ENCODE measurements at regions not wholly inside any gene's neighbourhood (a gene's known extent, or its start where the extent isn't known, plus 50 kb on each side); places are given as distances from the start of the nearest gene placed in this dataset.

DNA sequence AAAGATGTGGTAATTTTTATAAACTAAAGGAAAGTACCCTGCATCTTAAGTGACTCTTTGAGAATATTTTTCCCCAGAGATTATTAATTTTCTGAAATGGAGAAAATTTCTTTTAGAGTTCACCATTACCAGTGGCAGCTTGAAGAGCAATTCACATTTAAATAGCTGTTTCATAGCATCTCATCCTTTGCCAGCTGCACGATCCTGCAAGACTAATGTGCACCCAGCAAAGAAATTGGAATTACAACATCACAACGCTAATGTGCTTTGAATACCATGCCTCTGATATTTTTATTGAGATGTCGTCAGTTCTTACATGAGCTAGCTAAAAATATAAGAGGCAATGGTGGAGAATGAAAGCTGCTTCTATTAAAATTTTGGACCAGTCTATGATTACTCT lies 423.5 kb downstream of the TAF11L14 start (continued):
- TF ChIP-seq, protein P1, sequence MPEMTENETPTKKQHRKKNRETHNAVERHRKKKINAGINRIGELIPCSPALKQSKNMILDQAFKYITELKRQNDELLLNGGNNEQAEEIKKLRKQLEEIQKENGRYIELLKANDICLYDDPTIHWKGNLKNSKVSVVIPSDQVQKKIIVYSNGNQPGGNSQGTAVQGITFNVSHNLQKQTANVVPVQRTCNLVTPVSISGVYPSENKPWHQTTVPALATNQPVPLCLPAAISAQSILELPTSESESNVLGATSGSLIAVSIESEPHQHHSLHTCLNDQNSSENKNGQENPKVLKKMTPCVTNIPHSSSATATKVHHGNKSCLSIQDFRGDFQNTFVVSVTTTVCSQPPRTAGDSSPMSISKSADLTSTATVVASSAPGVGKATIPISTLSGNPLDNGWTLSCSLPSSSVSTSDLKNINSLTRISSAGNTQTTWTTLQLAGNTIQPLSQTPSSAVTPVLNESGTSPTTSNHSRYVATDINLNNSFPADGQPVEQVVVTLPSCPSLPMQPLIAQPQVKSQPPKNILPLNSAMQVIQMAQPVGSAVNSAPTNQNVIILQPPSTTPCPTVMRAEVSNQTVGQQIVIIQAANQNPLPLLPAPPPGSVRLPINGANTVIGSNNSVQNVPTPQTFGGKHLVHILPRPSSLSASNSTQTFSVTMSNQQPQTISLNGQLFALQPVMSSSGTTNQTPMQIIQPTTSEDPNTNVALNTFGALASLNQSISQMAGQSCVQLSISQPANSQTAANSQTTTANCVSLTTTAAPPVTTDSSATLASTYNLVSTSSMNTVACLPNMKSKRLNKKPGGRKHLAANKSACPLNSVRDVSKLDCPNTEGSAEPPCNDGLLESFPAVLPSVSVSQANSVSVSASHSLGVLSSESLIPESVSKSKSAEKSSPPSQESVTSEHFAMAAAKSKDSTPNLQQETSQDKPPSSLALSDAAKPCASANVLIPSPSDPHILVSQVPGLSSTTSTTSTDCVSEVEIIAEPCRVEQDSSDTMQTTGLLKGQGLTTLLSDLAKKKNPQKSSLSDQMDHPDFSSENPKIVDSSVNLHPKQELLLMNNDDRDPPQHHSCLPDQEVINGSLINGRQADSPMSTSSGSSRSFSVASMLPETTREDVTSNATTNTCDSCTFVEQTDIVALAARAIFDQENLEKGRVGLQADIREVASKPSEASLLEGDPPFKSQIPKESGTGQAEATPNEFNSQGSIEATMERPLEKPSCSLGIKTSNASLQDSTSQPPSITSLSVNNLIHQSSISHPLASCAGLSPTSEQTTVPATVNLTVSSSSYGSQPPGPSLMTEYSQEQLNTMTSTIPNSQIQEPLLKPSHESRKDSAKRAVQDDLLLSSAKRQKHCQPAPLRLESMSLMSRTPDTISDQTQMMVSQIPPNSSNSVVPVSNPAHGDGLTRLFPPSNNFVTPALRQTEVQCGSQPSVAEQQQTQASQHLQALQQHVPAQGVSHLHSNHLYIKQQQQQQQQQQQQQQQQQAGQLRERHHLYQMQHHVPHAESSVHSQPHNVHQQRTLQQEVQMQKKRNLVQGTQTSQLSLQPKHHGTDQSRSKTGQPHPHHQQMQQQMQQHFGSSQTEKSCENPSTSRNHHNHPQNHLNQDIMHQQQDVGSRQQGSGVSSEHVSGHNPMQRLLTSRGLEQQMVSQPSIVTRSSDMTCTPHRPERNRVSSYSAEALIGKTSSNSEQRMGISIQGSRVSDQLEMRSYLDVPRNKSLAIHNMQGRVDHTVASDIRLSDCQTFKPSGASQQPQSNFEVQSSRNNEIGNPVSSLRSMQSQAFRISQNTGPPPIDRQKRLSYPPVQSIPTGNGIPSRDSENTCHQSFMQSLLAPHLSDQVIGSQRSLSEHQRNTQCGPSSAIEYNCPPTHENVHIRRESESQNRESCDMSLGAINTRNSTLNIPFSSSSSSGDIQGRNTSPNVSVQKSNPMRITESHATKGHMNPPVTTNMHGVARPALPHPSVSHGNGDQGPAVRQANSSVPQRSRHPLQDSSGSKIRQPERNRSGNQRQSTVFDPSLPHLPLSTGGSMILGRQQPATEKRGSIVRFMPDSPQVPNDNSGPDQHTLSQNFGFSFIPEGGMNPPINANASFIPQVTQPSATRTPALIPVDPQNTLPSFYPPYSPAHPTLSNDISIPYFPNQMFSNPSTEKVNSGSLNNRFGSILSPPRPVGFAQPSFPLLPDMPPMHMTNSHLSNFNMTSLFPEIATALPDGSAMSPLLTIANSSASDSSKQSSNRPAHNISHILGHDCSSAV (CRISPR knock-in tag; IDR thresholded peaks at IDR 0.05; ENCODE audit: borderline replicate concordance) = no peak
- TF ChIP-seq, protein P2, sequence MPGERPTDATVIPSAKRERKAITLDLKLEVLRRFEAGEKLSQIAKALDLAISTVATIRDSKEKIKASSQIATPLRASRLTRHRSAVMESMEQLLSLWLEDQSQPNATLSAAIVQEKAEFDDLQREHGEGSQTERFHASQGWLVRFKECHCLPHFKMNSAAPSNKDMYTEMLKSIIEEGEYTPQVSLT (CRISPR knock-in tag; IDR thresholded peaks at IDR 0.05; ENCODE audit: borderline replicate concordance, low read depth) = no peak
- TF ChIP-seq, protein P3, sequence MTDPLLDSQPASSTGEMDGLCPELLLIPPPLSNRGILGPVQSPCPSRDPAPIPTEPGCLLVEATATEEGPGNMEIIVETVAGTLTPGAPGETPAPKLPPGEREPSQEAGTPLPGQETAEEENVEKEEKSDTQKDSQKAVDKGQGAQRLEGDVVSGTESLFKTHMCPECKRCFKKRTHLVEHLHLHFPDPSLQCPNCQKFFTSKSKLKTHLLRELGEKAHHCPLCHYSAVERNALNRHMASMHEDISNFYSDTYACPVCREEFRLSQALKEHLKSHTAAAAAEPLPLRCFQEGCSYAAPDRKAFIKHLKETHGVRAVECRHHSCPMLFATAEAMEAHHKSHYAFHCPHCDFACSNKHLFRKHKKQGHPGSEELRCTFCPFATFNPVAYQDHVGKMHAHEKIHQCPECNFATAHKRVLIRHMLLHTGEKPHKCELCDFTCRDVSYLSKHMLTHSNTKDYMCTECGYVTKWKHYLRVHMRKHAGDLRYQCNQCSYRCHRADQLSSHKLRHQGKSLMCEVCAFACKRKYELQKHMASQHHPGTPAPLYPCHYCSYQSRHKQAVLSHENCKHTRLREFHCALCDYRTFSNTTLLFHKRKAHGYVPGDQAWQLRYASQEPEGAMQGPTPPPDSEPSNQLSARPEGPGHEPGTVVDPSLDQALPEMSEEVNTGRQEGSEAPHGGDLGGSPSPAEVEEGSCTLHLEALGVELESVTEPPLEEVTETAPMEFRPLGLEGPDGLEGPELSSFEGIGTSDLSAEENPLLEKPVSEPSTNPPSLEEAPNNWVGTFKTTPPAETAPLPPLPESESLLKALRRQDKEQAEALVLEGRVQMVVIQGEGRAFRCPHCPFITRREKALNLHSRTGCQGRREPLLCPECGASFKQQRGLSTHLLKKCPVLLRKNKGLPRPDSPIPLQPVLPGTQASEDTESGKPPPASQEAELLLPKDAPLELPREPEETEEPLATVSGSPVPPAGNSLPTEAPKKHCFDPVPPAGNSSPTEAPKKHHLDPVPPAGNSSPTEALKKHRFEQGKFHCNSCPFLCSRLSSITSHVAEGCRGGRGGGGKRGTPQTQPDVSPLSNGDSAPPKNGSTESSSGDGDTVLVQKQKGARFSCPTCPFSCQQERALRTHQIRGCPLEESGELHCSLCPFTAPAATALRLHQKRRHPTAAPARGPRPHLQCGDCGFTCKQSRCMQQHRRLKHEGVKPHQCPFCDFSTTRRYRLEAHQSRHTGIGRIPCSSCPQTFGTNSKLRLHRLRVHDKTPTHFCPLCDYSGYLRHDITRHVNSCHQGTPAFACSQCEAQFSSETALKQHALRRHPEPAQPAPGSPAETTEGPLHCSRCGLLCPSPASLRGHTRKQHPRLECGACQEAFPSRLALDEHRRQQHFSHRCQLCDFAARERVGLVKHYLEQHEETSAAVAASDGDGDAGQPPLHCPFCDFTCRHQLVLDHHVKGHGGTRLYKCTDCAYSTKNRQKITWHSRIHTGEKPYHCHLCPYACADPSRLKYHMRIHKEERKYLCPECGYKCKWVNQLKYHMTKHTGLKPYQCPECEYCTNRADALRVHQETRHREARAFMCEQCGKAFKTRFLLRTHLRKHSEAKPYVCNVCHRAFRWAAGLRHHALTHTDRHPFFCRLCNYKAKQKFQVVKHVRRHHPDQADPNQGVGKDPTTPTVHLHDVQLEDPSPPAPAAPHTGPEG (CRISPR knock-in tag; IDR thresholded peaks at IDR 0.05) = no peak
- no peak for TF ChIP-seq HMG20B (CRISPR knock-in tag; conservative IDR thresholded peaks at IDR 0.05)
- no peak for TF ChIP-seq ZNF557 (CRISPR knock-in tag; IDR thresholded peaks at IDR 0.05)
- no peak for TF ChIP-seq BCL6 (CRISPR knock-in tag; IDR thresholded peaks at IDR 0.05)
- TF ChIP-seq, protein P4, sequence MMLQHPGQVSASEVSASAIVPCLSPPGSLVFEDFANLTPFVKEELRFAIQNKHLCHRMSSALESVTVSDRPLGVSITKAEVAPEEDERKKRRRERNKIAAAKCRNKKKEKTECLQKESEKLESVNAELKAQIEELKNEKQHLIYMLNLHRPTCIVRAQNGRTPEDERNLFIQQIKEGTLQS (CRISPR knock-in tag; IDR thresholded peaks at IDR 0.05) = no peak
- TF ChIP-seq MIER3 (CRISPR knock-in tag; IDR thresholded peaks at IDR 0.05; ENCODE audit: borderline replicate concordance) = no peak
- TF ChIP-seq EHMT2 (IDR thresholded peaks at IDR 0.05; ENCODE audit: borderline replicate concordance, low read depth, low read length) = no peak
- TF ChIP-seq ZNF781 (CRISPR knock-in tag; IDR thresholded peaks at IDR 0.05; ENCODE audit: borderline replicate concordance, not compliant biosample characterization) = no peak
- no peak for TF ChIP-seq ZBTB1 (CRISPR knock-in tag; IDR thresholded peaks at IDR 0.05; ENCODE audit: borderline replicate concordance)
- no peak for TF ChIP-seq HOXD1 (CRISPR knock-in tag; IDR thresholded peaks at IDR 0.05)
- TF ChIP-seq KLF9 (CRISPR knock-in tag; IDR thresholded peaks at IDR 0.05; ENCODE audit: low read depth) = no peak
- no peak for TF ChIP-seq ZNF879 (CRISPR knock-in tag; IDR thresholded peaks at IDR 0.05)
- TF ChIP-seq HOXA9 (CRISPR knock-in tag; IDR thresholded peaks at IDR 0.05; ENCODE audit: borderline replicate concordance) = no peak

All from HepG2 (cell line).